Calu3 (cell line): ENCODE measurements at regions not wholly inside any gene's neighbourhood (a gene's known extent, or its start where the extent isn't known, plus 50 kb on each side); places are given as distances from the start of the nearest gene placed in this dataset.

Experiments used
- BruUV-seq: library from RNA; stranded (reverse); fragments of 400-500 nt; replicated peaks from 2 replicates; lab custom pipeline; 2021; lab: Mats Ljungman, UMichigan
- CTCF ChIA-PET: fragments of 300-600 bp; sonication (Branson Sonifier 250); formaldehyde crosslinking; loops from one replicate; lab custom pipeline; 2022; ENCODE audit warnings: antibody characterized with exemption; lab: Charles Lee
- DNase-seq: peaks from one replicate; pipeline ENCODE4 v3.0.0; 2022
- H3K27ac Mint-ChIP-seq: one replicate; pipeline ENCODE4 v1.8.0; 2022; ENCODE audit warnings: mixed read lengths; ENCODE audit not compliant: unreplicated experiment
- H3K27me3 Mint-ChIP-seq: one replicate; pipeline ENCODE4 v1.8.0; 2022; ENCODE audit warnings: mixed read lengths; ENCODE audit not compliant: unreplicated experiment
- H3K36me3 Mint-ChIP-seq: one replicate; pipeline ENCODE4 v1.8.0; 2022; ENCODE audit warnings: mild to moderate bottlenecking, moderate library complexity, mixed read lengths; ENCODE audit not compliant: insufficient read depth, unreplicated experiment
- H3K4me1 Mint-ChIP-seq: one replicate; pipeline ENCODE4 v1.8.0; 2022; ENCODE audit warnings: mild to moderate bottlenecking, low read depth, mixed read lengths; ENCODE audit not compliant: unreplicated experiment
- H3K4me3 Mint-ChIP-seq: one replicate; pipeline ENCODE4 v1.8.0; 2022; ENCODE audit warnings: mild to moderate bottlenecking, low read depth, moderate library complexity, mixed read lengths; ENCODE audit not compliant: unreplicated experiment
- H3K9me3 Mint-ChIP-seq: one replicate; pipeline ENCODE4 v1.8.0; 2022; ENCODE audit warnings: low read depth, mixed read lengths; ENCODE audit not compliant: unreplicated experiment
- intact Hi-C: fragments of 100-400 bp; cut with micrococcal nuclease; formaldehyde crosslinking; loops from one replicate; pipeline ENCODE4 v1.10.0; 2022; ENCODE audit not compliant: unreplicated experiment
- TF ChIP-seq, protein P1 (sequence below): fragments of 200-600 bp; IDR thresholded peaks from one replicate; pipeline ENCODE4 v1.8.0; 2022; ENCODE audit warnings: antibody characterized with exemption; ENCODE audit not compliant: unreplicated experiment

DNA sequence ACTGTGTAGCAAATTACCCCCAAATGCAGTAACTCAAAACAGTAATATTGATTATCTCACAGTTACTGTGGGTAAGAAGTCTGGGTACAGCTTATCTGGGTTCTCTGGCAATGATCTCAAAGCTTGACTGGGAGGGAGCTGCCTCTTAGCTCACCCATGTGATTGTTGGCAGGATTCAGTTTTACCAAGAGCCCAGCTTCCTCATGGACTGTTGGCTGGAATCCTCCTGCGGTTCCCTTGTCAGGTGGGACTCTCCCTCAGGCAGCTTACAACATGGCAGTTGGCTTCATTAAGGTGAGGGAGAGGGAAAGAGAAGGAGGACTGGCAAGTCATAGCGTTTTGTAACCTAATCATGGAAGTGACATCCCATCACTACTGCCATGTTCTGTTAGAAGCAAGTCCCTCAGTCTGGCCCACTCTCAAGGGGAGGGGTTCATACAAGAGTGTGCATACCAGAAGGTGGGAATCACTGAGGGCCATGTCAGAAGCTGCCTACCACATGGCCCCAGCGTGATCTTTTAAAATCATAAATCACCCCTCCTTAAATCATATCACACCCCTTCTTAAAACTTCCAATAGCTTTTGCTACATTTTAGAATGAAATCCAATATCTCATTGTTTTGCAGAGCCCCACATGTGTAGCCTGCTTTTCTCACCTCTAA, 108.1 kb downstream of the OLFM4 start:
- Mint-ChIP-seq H3K4me1 (no peaks in the 10 kb centered on the region), H3K9me3 (no peaks in the 10 kb centered on the region)

DNA sequence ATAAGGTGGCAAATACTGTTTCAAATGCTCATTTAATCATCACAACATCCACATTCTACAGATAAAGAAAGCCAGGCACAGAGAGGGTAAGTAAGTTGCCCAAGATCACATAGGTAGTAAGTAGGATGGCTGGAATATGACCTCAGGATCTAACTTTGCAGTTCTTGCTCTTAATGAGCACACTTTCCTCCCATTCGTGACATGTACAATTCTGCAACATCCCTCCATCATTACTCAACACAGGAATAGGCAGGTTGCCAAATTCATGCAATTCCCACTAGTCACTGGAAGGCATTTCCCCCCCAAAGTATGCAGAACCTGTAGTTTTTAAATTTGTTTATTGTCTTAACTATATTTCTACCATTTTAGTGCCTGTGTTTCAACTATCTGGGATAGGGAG, 109.2 kb downstream of the OLFM4 start:
- intact Hi-C loops = no loop called here
- no peak overlapping the region for H3K27ac Mint-ChIP-seq
- TF ChIP-seq, protein P1, sequence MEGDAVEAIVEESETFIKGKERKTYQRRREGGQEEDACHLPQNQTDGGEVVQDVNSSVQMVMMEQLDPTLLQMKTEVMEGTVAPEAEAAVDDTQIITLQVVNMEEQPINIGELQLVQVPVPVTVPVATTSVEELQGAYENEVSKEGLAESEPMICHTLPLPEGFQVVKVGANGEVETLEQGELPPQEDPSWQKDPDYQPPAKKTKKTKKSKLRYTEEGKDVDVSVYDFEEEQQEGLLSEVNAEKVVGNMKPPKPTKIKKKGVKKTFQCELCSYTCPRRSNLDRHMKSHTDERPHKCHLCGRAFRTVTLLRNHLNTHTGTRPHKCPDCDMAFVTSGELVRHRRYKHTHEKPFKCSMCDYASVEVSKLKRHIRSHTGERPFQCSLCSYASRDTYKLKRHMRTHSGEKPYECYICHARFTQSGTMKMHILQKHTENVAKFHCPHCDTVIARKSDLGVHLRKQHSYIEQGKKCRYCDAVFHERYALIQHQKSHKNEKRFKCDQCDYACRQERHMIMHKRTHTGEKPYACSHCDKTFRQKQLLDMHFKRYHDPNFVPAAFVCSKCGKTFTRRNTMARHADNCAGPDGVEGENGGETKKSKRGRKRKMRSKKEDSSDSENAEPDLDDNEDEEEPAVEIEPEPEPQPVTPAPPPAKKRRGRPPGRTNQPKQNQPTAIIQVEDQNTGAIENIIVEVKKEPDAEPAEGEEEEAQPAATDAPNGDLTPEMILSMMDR = no peak
- CTCF ChIA-PET = no interaction called here
- no peaks in the 10 kb centered on the region for H3K27me3 Mint-ChIP-seq
- no peaks in the 10 kb centered on the region for H3K9me3 Mint-ChIP-seq
- BruUV-seq = no TSS peak
- H3K4me3 Mint-ChIP-seq = no peak overlapping the region
- H3K4me1 Mint-ChIP-seq = no peaks in the 10 kb centered on the region
- H3K36me3 Mint-ChIP-seq = no peaks in the 10 kb centered on the region
- DNase-seq = no peak

More for the DNA sequence above, 108.1 kb downstream of the OLFM4 start:
- Mint-ChIP-seq H3K4me3 (no peak overlapping the region), H3K27ac (no peak overlapping the region), H3K36me3 (no peaks in the 10 kb centered on the region), H3K27me3 (no peaks in the 10 kb centered on the region)
- no peak for DNase-seq
- BruUV-seq = no TSS peak
- CTCF ChIA-PET = no interaction called here
- intact Hi-C loops = no loop called here
- TF ChIP-seq, protein P1 = no peak

DNA sequence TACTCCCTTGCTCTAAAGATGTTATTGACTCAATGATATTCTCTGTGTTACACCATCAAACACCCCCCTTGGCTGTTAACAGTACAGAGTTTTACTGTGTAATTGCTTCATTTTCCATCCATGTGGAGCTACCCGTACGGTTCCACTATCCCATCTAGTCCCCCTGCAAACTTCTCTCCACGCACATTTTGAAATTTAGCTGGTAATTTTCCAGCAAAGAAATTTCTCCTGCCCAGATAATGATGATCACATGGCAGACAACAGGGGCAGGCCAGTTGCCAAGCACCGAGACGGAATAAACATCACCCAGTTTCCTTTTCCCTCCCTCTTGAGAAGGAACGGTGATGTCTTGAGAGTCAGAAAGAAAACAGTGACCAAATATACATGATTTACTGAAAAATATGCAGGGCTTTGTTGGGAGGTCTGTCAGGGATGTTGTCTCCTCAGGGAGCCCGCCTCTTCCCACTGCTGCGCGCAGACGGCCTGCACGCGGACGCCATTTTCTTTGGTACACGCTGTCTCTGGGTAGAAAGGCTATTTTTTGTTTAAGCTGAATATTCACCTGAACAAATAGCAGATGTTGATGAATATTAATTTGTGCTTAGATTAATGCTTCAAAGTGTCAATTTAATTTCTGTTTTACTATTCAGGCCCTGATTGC, 109.9 kb downstream of the OLFM4 start:
- Mint-ChIP-seq H3K4me1 (no peaks in the 10 kb centered on the region), H3K4me3 (no peak overlapping the region), H3K27ac (no peak overlapping the region), H3K36me3 (no peaks in the 10 kb centered on the region), H3K9me3 (no peaks in the 10 kb centered on the region), H3K27me3 (no peaks in the 10 kb centered on the region)
- intact Hi-C loops = no loop called here
- CTCF ChIA-PET = no interaction called here
- TF ChIP-seq, protein P1 = no peak
- DNase-seq = no peak
- BruUV-seq = no TSS peak

DNA sequence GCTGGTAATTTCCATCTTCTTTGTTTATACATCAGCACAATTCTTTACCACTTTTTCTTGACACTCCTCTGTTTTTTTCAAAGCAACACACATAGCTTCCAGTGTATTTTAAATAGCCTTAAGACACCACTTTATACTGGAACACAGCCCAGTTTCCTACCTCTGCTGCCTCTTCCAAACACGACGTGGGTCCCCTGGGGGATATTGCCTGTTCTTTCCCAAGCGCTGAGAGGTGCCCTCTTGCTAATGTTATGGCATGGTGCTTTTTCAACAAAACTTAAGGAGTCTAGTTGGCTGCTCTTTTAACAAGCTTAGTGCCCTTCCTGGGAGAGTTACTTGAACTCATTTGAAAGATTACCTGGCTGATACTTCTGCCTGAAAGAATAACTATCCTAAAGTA, 112.7 kb downstream of the OLFM4 start:
- H3K4me1 Mint-ChIP-seq = no peaks in the 10 kb centered on the region
- no peaks in the 10 kb centered on the region for H3K27me3 Mint-ChIP-seq
- CTCF ChIA-PET = interaction anchor here (1.0 kb wide), 1 partner anchor 173 kb away, joined by 4 read pairs; no protein-coding TSS in a partner anchor
- no peak overlapping the region for H3K4me3 Mint-ChIP-seq
- TF ChIP-seq, protein P1 = no peak
- peaks cover 5% of the 10 kb centered on the region for H3K9me3 Mint-ChIP-seq
- no peak overlapping the region for H3K27ac Mint-ChIP-seq
- intact Hi-C loops = no loop called here
- H3K36me3 Mint-ChIP-seq = no peaks in the 10 kb centered on the region
- BruUV-seq = no TSS peak
- DNase-seq = no peak
